HG03558 (cell line): ENCODE measurements at regions not wholly inside any gene's neighbourhood (a gene's known extent, or its start where the extent isn't known, plus 50 kb on each side); places are given as distances from the start of the nearest gene placed in this dataset.
"Not testable (repeated sequence)": the region's sequence is repeated elsewhere in the genome, so short reads cannot be mapped to it uniquely, and the experiment has no call there.

Experiments used
- ATAC-seq: cut with Tn5 transposase; IDR thresholded peaks from one replicate; pipeline ENCODE4 v1.9.1; 2021; ENCODE audit warnings: moderate number of reproducible peaks; ENCODE audit not compliant: unreplicated experiment; ENCODE audit errors: extremely low read depth

GRCh38 chr5:82626905-82627591 is 348.9 kb upstream of the RPS23 start:
- ATAC-seq, result not testable (repeated sequence)

GRCh38 chr5:82626012-82626411 is 347.9 kb upstream of the RPS23 start:
- ATAC-seq, result not testable (repeated sequence)

GRCh38 chr5:82624062-82624461 is 345.9 kb upstream of the RPS23 start:
- ATAC-seq, result no peak

GRCh38 chr5:82622711-82623514 is 344.8 kb upstream of the RPS23 start:
- no peak for ATAC-seq

- no peak for ATAC-seq
These were observed 344.1 kb upstream of the RPS23 start for GRCh38 chr5:82622205-82622604.

GRCh38 chr5:82620957-82621600 is 342.9 kb upstream of the RPS23 start:
- no peak for ATAC-seq

- ATAC-seq, result no peak
These were observed 340.9 kb upstream of the RPS23 start for GRCh38 chr5:82619097-82619496.

- ATAC-seq, result no peak
These were observed 336.6 kb upstream of the RPS23 start for GRCh38 chr5:82614706-82615105.

- no peak for ATAC-seq
These were observed 335.7 kb upstream of the RPS23 start for GRCh38 chr5:82613891-82614290.

- ATAC-seq, result no peak
These were observed 332.5 kb upstream of the RPS23 start for GRCh38 chr5:82610686-82611085.

GRCh38 chr5:82605441-82605973 is 327.4 kb upstream of the RPS23 start:
- no peak for ATAC-seq

GRCh38 chr5:82603033-82603987 is 325.2 kb upstream of the RPS23 start:
- ATAC-seq, result no peak

GRCh38 chr5:82601861-82602260 is 323.7 kb upstream of the RPS23 start:
- ATAC-seq, result no peak

- no peak for ATAC-seq
These were observed 322.9 kb upstream of the RPS23 start for GRCh38 chr5:82601077-82601476.

- no peak for ATAC-seq
These were observed 321.5 kb upstream of the RPS23 start for GRCh38 chr5:82599692-82600091.

- ATAC-seq, result no peak
These were observed 320.9 kb upstream of the RPS23 start for GRCh38 chr5:82599030-82599429.

GRCh38 chr5:82597437-82597836 is 319.3 kb upstream of the RPS23 start:
- no peak for ATAC-seq

- ATAC-seq, result no peak
These were observed 318.3 kb upstream of the RPS23 start for GRCh38 chr5:82596451-82596850.

GRCh38 chr5:82595113-82595512 is 317.0 kb upstream of the RPS23 start:
- no peak for ATAC-seq

GRCh38 chr5:82594097-82594496 is 315.9 kb upstream of the RPS23 start:
- ATAC-seq, result no peak
